ENCODE measurements at regions not wholly inside any gene's neighbourhood (a gene's known extent, or its start where the extent isn't known, plus 50 kb on each side); places are given as distances from the start of the nearest gene placed in this dataset.

- WGBS, 2 donors (ENCODE audit: extremely low coverage in 2 of 2, insufficient read length in 2 of 2, insufficient replicate concordance in 1 of 2): no CpG with 5 or more reads among the region's 3 CpGs
- DNase-seq (ENCODE audit: low spot score): no peak
These were observed 210.7 kb upstream of the STEAP1 start for GRCh38 chr7:89943525-89944050.

GRCh38 chr7:89958525-89959068 is 195.7 kb upstream of the STEAP1 start:
- H4K91ac ChIP-seq (ENCODE audit: low read depth, low read length, poor library complexity): no peak overlapping the region
- no peak overlapping the region for H3K18ac ChIP-seq (ENCODE audit: low read length)
- H3K36me3 ChIP-seq (replicated peaks in 1 of 2; ENCODE audit: control insufficient read depth in 2 of 2, insufficient read depth in 2 of 2, low read length in 2 of 2): no peaks in the 10 kb centered on the region
- H3K4me3 ChIP-seq (ENCODE audit: low read length in 2 of 2): no peak overlapping the region
- H2BK15ac ChIP-seq (ENCODE audit: low read length): no peak overlapping the region
- H3K27me3 ChIP-seq (ENCODE audit: control insufficient read depth in 3 of 3, insufficient read depth in 3 of 3, low read depth in 1 of 3, low read length in 3 of 3): no peaks in the 10 kb centered on the region
- no peak overlapping the region for H2AFZ ChIP-seq (ENCODE audit: low read length)
- H3K4ac ChIP-seq (ENCODE audit: low read length): no peak overlapping the region
- DNase-seq (ENCODE audit: low spot score): no peak
- no peak overlapping the region for H3K23ac ChIP-seq (ENCODE audit: low read depth, low read length, poor library complexity)
- H3K4me1 ChIP-seq (ENCODE audit: control insufficient read depth in 2 of 2, insufficient read depth in 1 of 2, low read depth in 1 of 2, low read length in 2 of 2): no peaks in the 10 kb centered on the region
- no peaks in the 10 kb centered on the region for H3K79me1 ChIP-seq (ENCODE audit: low read depth, low read length)
- H2BK12ac ChIP-seq (ENCODE audit: low read length): no peak overlapping the region
- no peak overlapping the region for H3K4me2 ChIP-seq (ENCODE audit: insufficient read depth, low read length, poor library complexity, severe bottlenecking)
- no peak overlapping the region for H4K8ac ChIP-seq (ENCODE audit: low read depth, low read length)
- no peak overlapping the region for H2BK5ac ChIP-seq (ENCODE audit: low read length)
- H3K14ac ChIP-seq (ENCODE audit: low read length): no peak overlapping the region
- H2AK5ac ChIP-seq (ENCODE audit: low read depth, low read length): no peak overlapping the region
- H3K9me3 ChIP-seq (replicated peaks in 1 of 2; ENCODE audit: control insufficient read depth in 2 of 2, insufficient read depth in 1 of 2, low read depth in 1 of 2, low read length in 2 of 2): no peaks in the 10 kb centered on the region
- no peak overlapping the region for H3K9ac ChIP-seq (ENCODE audit: low read depth, low read length, poor library complexity)
- no peak overlapping the region for H2BK120ac ChIP-seq (ENCODE audit: low read depth, low read length)
- H3K27ac ChIP-seq (replicated peaks; ENCODE audit: low read length): no peak overlapping the region

More at GRCh38 chr7:89943525-89944050, 210.7 kb upstream of the STEAP1 start:
- Histone ChIP-seq H4K91ac (ENCODE audit: low read depth, low read length, poor library complexity) (no peak overlapping the region), H2BK120ac (ENCODE audit: low read depth, low read length) (no peak overlapping the region), H3K27ac (replicated peaks; ENCODE audit: low read length) (no peak overlapping the region), H2AFZ (ENCODE audit: low read length) (no peak overlapping the region), H3K4me3 (ENCODE audit: low read length in 2 of 2) (no peak overlapping the region), H2BK5ac (ENCODE audit: low read length) (no peak overlapping the region), H3K36me3 (replicated peaks in 1 of 2; ENCODE audit: control insufficient read depth in 2 of 2, insufficient read depth in 2 of 2, low read length in 2 of 2) (no peaks in the 10 kb centered on the region), H3K4me2 (ENCODE audit: insufficient read depth, low read length, poor library complexity, severe bottlenecking) (no peak overlapping the region), H2AK5ac (ENCODE audit: low read depth, low read length) (no peak overlapping the region), H3K4me1 (ENCODE audit: control insufficient read depth in 2 of 2, insufficient read depth in 1 of 2, low read depth in 1 of 2, low read length in 2 of 2) (no peaks in the 10 kb centered on the region), H3K9me3 (replicated peaks in 1 of 2; ENCODE audit: control insufficient read depth in 2 of 2, insufficient read depth in 1 of 2, low read depth in 1 of 2, low read length in 2 of 2) (no peaks in the 10 kb centered on the region), H2BK15ac (ENCODE audit: low read length) (no peak overlapping the region), H3K9ac (ENCODE audit: low read depth, low read length, poor library complexity) (no peak overlapping the region), H3K4ac (ENCODE audit: low read length) (no peak overlapping the region), H4K8ac (ENCODE audit: low read depth, low read length) (no peak overlapping the region), H3K14ac (ENCODE audit: low read length) (no peak overlapping the region), H3K79me1 (ENCODE audit: low read depth, low read length) (no peaks in the 10 kb centered on the region), H3K18ac (ENCODE audit: low read length) (no peak overlapping the region), H2BK12ac (ENCODE audit: low read length) (no peak overlapping the region), H3K27me3 (ENCODE audit: control insufficient read depth in 3 of 3, insufficient read depth in 3 of 3, low read depth in 1 of 3, low read length in 3 of 3) (no peaks in the 10 kb centered on the region), H3K23ac (ENCODE audit: low read depth, low read length, poor library complexity) (no peak overlapping the region)

- no peaks in the 10 kb centered on the region for H3K4me1 ChIP-seq (ENCODE audit: control insufficient read depth in 2 of 2, insufficient read depth in 1 of 2, low read depth in 1 of 2, low read length in 2 of 2)
- H3K23ac ChIP-seq (ENCODE audit: low read depth, low read length, poor library complexity): no peak overlapping the region
- no peaks in the 10 kb centered on the region for H3K36me3 ChIP-seq (replicated peaks in 1 of 2; ENCODE audit: control insufficient read depth in 2 of 2, insufficient read depth in 2 of 2, low read length in 2 of 2)
- no peak overlapping the region for H3K14ac ChIP-seq (ENCODE audit: low read length)
- no peaks in the 10 kb centered on the region for H3K79me1 ChIP-seq (ENCODE audit: low read depth, low read length)
- no peak overlapping the region for H2AFZ ChIP-seq (ENCODE audit: low read length)
- H3K18ac ChIP-seq (ENCODE audit: low read length): no peak overlapping the region
- H2AK5ac ChIP-seq (ENCODE audit: low read depth, low read length): no peak overlapping the region
- no peak overlapping the region for H2BK120ac ChIP-seq (ENCODE audit: low read depth, low read length)
- H4K91ac ChIP-seq (ENCODE audit: low read depth, low read length, poor library complexity): no peak overlapping the region
- no peak overlapping the region for H3K27ac ChIP-seq (replicated peaks; ENCODE audit: low read length)
- H3K4me2 ChIP-seq (ENCODE audit: insufficient read depth, low read length, poor library complexity, severe bottlenecking): no peak overlapping the region
- H4K8ac ChIP-seq (ENCODE audit: low read depth, low read length): no peak overlapping the region
- H3K9me3 ChIP-seq (replicated peaks in 1 of 2; ENCODE audit: control insufficient read depth in 2 of 2, insufficient read depth in 1 of 2, low read depth in 1 of 2, low read length in 2 of 2): no peaks in the 10 kb centered on the region
- H3K4me3 ChIP-seq (ENCODE audit: low read length in 2 of 2): no peak overlapping the region
- H3K9ac ChIP-seq (ENCODE audit: low read depth, low read length, poor library complexity): no peak overlapping the region
- H3K4ac ChIP-seq (ENCODE audit: low read length): no peak overlapping the region
- no peaks in the 10 kb centered on the region for H3K27me3 ChIP-seq (ENCODE audit: control insufficient read depth in 3 of 3, insufficient read depth in 3 of 3, low read depth in 1 of 3, low read length in 3 of 3)
- H2BK12ac ChIP-seq (ENCODE audit: low read length): no peak overlapping the region
- DNase-seq (ENCODE audit: low spot score): no peak
- H2BK15ac ChIP-seq (ENCODE audit: low read length): no peak overlapping the region
- no CpG with 5 or more reads among the region's 4 CpGs for WGBS, 2 donors (ENCODE audit: extremely low coverage in 2 of 2, insufficient read length in 2 of 2, insufficient replicate concordance in 1 of 2)
- no peak overlapping the region for H2BK5ac ChIP-seq (ENCODE audit: low read length)
These were observed 188.1 kb upstream of the STEAP1 start for GRCh38 chr7:89966067-89966664.

- no peak overlapping the region for H2BK120ac ChIP-seq (ENCODE audit: low read depth, low read length)
- no peak overlapping the region for H4K91ac ChIP-seq (ENCODE audit: low read depth, low read length, poor library complexity)
- H3K4ac ChIP-seq (ENCODE audit: low read length): no peak overlapping the region
- no peak overlapping the region for H3K18ac ChIP-seq (ENCODE audit: low read length)
- no peak overlapping the region for H2AFZ ChIP-seq (ENCODE audit: low read length)
- no peak overlapping the region for H3K4me2 ChIP-seq (ENCODE audit: insufficient read depth, low read length, poor library complexity, severe bottlenecking)
- H3K14ac ChIP-seq (ENCODE audit: low read length): no peak overlapping the region
- no peaks in the 10 kb centered on the region for H3K27me3 ChIP-seq (ENCODE audit: control insufficient read depth in 3 of 3, insufficient read depth in 3 of 3, low read depth in 1 of 3, low read length in 3 of 3)
- no peaks in the 10 kb centered on the region for H3K9me3 ChIP-seq (replicated peaks in 1 of 2; ENCODE audit: control insufficient read depth in 2 of 2, insufficient read depth in 1 of 2, low read depth in 1 of 2, low read length in 2 of 2)
- H3K9ac ChIP-seq (ENCODE audit: low read depth, low read length, poor library complexity): no peak overlapping the region
- no peak overlapping the region for H3K27ac ChIP-seq (replicated peaks; ENCODE audit: low read length)
- H3K36me3 ChIP-seq (replicated peaks in 1 of 2; ENCODE audit: control insufficient read depth in 2 of 2, insufficient read depth in 2 of 2, low read length in 2 of 2): no peaks in the 10 kb centered on the region
- no peak overlapping the region for H3K4me3 ChIP-seq (ENCODE audit: low read length in 2 of 2)
- no peak for DNase-seq (ENCODE audit: low spot score)
- no peaks in the 10 kb centered on the region for H3K79me1 ChIP-seq (ENCODE audit: low read depth, low read length)
- H2BK15ac ChIP-seq (ENCODE audit: low read length): no peak overlapping the region
- no peak overlapping the region for H3K23ac ChIP-seq (ENCODE audit: low read depth, low read length, poor library complexity)
- WGBS, 2 donors (ENCODE audit: extremely low coverage in 2 of 2, insufficient read length in 2 of 2, insufficient replicate concordance in 1 of 2): no CpG with 5 or more reads among the region's 2 CpGs
- no peak overlapping the region for H2BK12ac ChIP-seq (ENCODE audit: low read length)
- no peaks in the 10 kb centered on the region for H3K4me1 ChIP-seq (ENCODE audit: control insufficient read depth in 2 of 2, insufficient read depth in 1 of 2, low read depth in 1 of 2, low read length in 2 of 2)
- H2BK5ac ChIP-seq (ENCODE audit: low read length): no peak overlapping the region
- no peak overlapping the region for H4K8ac ChIP-seq (ENCODE audit: low read depth, low read length)
- no peak overlapping the region for H2AK5ac ChIP-seq (ENCODE audit: low read depth, low read length)
These were observed 178.7 kb upstream of the STEAP1 start for GRCh38 chr7:89975577-89975976.

Data from neuronal stem cell (in vitro differentiated cells).